MM.1S (cell line): ENCODE measurements at regions not wholly inside any gene's neighbourhood (a gene's known extent, or its start where the extent isn't known, plus 50 kb on each side); places are given as distances from the start of the nearest gene placed in this dataset.

ENCODE experiments used
- CTCF ChIP-seq: fragments of 300-600 bp; sonication (generic); IDR thresholded peaks from 2 replicates; pipeline ENCODE4 v1.5.1; 2016; ENCODE audit warnings: antibody characterized with exemption, low read length, mixed read lengths
- EZH2phosphoT487 ChIP-seq: fragments of 300-600 bp; sonication (generic); IDR thresholded peaks from 2 replicates; pipeline ENCODE4 v1.6.1; 2018; ENCODE audit warnings: antibody characterized with exemption, low read length

- no peak for TF ChIP-seq EZH2phosphoT487
- TF ChIP-seq CTCF = no peak
Observed at GRCh38 chr12:14211947-14212387, 153.5 kb upstream of the ATF7IP start.
